SK-N-SH treated with all-trans-retinoic acid at 6 μM for 48 hours (cell line): ENCODE measurements at regions not wholly inside any gene's neighbourhood (a gene's known extent, or its start where the extent isn't known, plus 50 kb on each side); places are given as distances from the start of the nearest gene placed in this dataset.
"Not testable (repeated sequence)": the region's sequence is repeated elsewhere in the genome, so short reads cannot be mapped to it uniquely, and the experiment has no call there.

ENCODE experiments used
- ARNTL ChIP-seq: fragments of 450-650 bp; formaldehyde crosslinking; IDR thresholded peaks from 2 replicates; pipeline ENCODE4 v1.5.0; 2020; ENCODE audit warnings: low read depth, mild to moderate bottlenecking, moderate library complexity, borderline replicate concordance
- CSRNP3 ChIP-seq: fragments of 250-450 bp; sonication (Bioruptor Pico); IDR thresholded peaks from 2 replicates; pipeline ENCODE4 v1.5.1; 2021; ENCODE audit warnings: mild to moderate bottlenecking, moderate library complexity
- ESRRG ChIP-seq: fragments of 250-450 bp; sonication (Bioruptor Pico); IDR thresholded peaks from 2 replicates; pipeline ENCODE4 v1.6.1; 2021; ENCODE audit warnings: mild to moderate bottlenecking
- GLIS3 ChIP-seq: fragments of 250-450 bp; sonication (Bioruptor Pico); IDR thresholded peaks from 2 replicates; pipeline ENCODE4 v1.5.0; 2020; ENCODE audit warnings: mild to moderate bottlenecking, moderate library complexity
- PPARA ChIP-seq: fragments of 250-450 bp; sonication (Bioruptor Pico); IDR thresholded peaks from 2 replicates; pipeline ENCODE4 v1.5.0; 2020; ENCODE audit warnings: mild to moderate bottlenecking, borderline replicate concordance
- RARB ChIP-seq: fragments of 250-450 bp; sonication (Bioruptor Pico); IDR thresholded peaks from 2 replicates; pipeline ENCODE4 v1.8.0; 2021; ENCODE audit warnings: mild to moderate bottlenecking, moderate library complexity
- SNAI2 ChIP-seq: fragments of 250-450 bp; sonication (Bioruptor Pico); IDR thresholded peaks from 2 replicates; pipeline ENCODE4 v1.5.0; 2020; ENCODE audit warnings: mild to moderate bottlenecking, moderate library complexity
- TCF4 ChIP-seq: fragments of 250-450 bp; sonication (Bioruptor Pico); IDR thresholded peaks from 2 replicates; pipeline ENCODE4 v1.8.0; 2021; ENCODE audit warnings: mild to moderate bottlenecking, moderate library complexity, borderline replicate concordance
- TOX ChIP-seq: fragments of 250-450 bp; sonication (Bioruptor Pico); IDR thresholded peaks from 2 replicates; pipeline ENCODE4 v1.8.0; 2021; ENCODE audit warnings: mild to moderate bottlenecking, moderate library complexity, borderline replicate concordance
- ZFP3 ChIP-seq: fragments of 250-450 bp; sonication (Bioruptor Pico); IDR thresholded peaks from 2 replicates; pipeline ENCODE4 v1.5.0; 2020; ENCODE audit warnings: mild to moderate bottlenecking, moderate library complexity
- ZNF565 ChIP-seq: fragments of 450-650 bp; formaldehyde crosslinking; conservative IDR thresholded peaks from 2 replicates; pipeline ENCODE4 v1.5.0; 2020; ENCODE audit warnings: low read depth, mild to moderate bottlenecking, moderate library complexity
- ZNF70 ChIP-seq: fragments of 450-650 bp; formaldehyde crosslinking; IDR thresholded peaks from 2 replicates; pipeline ENCODE4 v1.5.0; 2020; ENCODE audit warnings: mild to moderate bottlenecking, moderate library complexity
- ZNF8 ChIP-seq: fragments of 450-650 bp; formaldehyde crosslinking; IDR thresholded peaks from 2 replicates; pipeline ENCODE4 v1.5.0; 2020; ENCODE audit warnings: mild to moderate bottlenecking, moderate library complexity
- TF ChIP-seq, protein P1 (sequence below): fragments of 250-450 bp; sonication (Bioruptor Pico); IDR thresholded peaks from 2 replicates; pipeline ENCODE4 v1.8.0; 2020; ENCODE audit warnings: mild to moderate bottlenecking, moderate library complexity, borderline replicate concordance

DNA sequence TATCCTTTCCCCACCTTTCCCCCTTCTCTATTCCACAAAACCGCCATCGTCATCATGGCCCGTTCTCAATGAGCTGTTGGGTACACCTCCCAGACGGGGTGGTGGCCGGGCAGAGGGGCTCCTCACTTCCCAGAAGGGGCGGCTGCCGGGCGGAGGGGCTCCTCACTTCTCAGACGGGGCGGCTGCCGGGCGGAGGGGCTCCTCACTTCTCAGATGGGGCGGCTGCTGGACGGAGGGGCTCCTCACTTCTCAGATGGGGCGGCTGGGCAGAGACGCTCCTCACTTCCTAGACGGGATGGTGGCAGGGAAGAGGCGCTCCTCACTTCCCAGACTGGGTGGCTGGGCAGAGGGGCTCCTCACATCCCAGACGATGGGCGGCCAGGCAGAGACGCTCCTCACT lies 135.3 kb upstream of the GALNT2 start:
- not testable (repeated sequence) for TF ChIP-seq ZNF565; ARNTL (CRISPR knock-in tag); GLIS3 (CRISPR knock-in tag); ZNF70 (CRISPR knock-in tag); SNAI2; ZNF8 (CRISPR knock-in tag); PPARA (CRISPR knock-in tag); ZFP3 (CRISPR knock-in tag); TOX; ESRRG (CRISPR knock-in tag); CSRNP3; RARB; TCF4 (CRISPR knock-in tag)
- TF ChIP-seq, protein P1, sequence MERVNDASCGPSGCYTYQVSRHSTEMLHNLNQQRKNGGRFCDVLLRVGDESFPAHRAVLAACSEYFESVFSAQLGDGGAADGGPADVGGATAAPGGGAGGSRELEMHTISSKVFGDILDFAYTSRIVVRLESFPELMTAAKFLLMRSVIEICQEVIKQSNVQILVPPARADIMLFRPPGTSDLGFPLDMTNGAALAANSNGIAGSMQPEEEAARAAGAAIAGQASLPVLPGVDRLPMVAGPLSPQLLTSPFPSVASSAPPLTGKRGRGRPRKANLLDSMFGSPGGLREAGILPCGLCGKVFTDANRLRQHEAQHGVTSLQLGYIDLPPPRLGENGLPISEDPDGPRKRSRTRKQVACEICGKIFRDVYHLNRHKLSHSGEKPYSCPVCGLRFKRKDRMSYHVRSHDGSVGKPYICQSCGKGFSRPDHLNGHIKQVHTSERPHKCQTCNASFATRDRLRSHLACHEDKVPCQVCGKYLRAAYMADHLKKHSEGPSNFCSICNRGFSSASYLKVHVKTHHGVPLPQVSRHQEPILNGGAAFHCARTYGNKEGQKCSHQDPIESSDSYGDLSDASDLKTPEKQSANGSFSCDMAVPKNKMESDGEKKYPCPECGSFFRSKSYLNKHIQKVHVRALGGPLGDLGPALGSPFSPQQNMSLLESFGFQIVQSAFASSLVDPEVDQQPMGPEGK: not testable (repeated sequence)
